Adipocyte (in vitro differentiated cells): ENCODE measurements at regions not wholly inside any gene's neighbourhood (a gene's known extent, or its start where the extent isn't known, plus 50 kb on each side); places are given as distances from the start of the nearest gene placed in this dataset.
"Not testable (repeated sequence)": the region's sequence is repeated elsewhere in the genome, so short reads cannot be mapped to it uniquely, and the experiment has no call there.

ENCODE experiments used
- DNase-seq: peaks from one replicate; pipeline ENCODE4 v3.0.0-alpha.2; 2015; ENCODE audit warnings: low read depth
- H3K27me3 ChIP-seq: replicated peaks from 2 replicates; pipeline ENCODE4 v1.7.0; 2013; ENCODE audit warnings: mild to moderate bottlenecking, low read length, moderate library complexity; ENCODE audit not compliant: control insufficient read depth, insufficient read depth
- H3K36me3 ChIP-seq: 2 replicates; pipeline ENCODE4 v1.7.0; 2013; ENCODE audit warnings: low read length, mild to moderate bottlenecking, moderate library complexity; ENCODE audit not compliant: control insufficient read depth, insufficient read depth, severe bottlenecking
- H3K4me1 ChIP-seq: 2 replicates; pipeline ENCODE4 v1.7.0; 2013; ENCODE audit warnings: mild to moderate bottlenecking, low read length, moderate library complexity; ENCODE audit not compliant: control insufficient read depth, insufficient read depth
- H3K4me3 ChIP-seq: 2 replicates; pipeline ENCODE4 v1.7.0; 2013; ENCODE audit warnings: mild to moderate bottlenecking, low read length, moderate library complexity
- H3K9ac ChIP-seq: 2 replicates; pipeline ENCODE4 v1.7.0; 2013; ENCODE audit warnings: mild to moderate bottlenecking, low read length, moderate library complexity
- H3K9me3 ChIP-seq: 2 replicates; pipeline ENCODE4 v1.7.0; 2013; ENCODE audit warnings: mild to moderate bottlenecking, low read length, moderate library complexity; ENCODE audit not compliant: control insufficient read depth

DNA sequence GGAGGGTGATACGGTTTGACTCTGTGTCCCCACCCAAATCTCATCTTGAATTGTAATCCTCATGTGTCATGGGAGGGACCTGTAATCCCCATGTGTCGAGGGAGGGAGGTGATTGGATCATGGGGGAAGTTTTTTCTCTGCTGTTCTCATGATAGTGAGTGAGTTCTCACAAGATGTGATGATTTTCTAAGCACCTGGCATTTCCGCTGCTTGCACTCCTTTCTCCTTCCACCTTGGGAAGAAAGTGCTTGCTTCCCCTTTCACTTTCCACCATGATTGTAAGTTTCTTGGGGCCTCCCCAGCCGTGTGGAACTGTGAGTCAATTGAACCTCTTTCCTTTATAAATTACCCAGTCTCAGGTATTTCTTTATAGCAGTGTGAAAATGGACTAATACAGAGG is 932.6 kb upstream of the LRATD1 start:
- H3K27me3 ChIP-seq, H3K4me3 ChIP-seq, DNase-seq, H3K36me3 ChIP-seq, H3K9ac ChIP-seq, H3K9me3 ChIP-seq, H3K4me1 ChIP-seq: not testable (repeated sequence)

DNA sequence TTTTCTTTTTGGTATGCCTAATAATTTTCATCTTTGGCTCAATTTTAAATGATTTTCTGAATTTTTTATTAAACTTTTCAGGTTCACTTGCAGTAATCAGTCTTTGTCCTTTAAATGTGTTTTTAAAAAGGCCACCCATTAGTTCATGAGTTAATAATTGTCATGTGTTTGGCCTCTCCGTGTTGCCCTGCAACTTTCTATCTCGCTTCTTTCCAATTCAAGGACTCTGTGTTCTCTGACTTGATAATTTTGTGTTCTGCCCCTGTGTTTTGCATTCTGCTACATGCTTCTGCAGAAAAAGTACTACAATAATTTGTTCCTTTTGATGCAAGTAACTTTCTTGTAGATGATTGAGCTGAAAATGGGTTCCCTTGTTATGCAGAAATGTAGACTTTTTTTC is 921.4 kb upstream of the LRATD1 start:
- no peaks in the 10 kb centered on the region for H3K9me3 ChIP-seq
- H3K27me3 ChIP-seq = no peaks in the 10 kb centered on the region
- H3K4me3 ChIP-seq = no peak overlapping the region
- no peaks in the 10 kb centered on the region for H3K4me1 ChIP-seq
- no peaks in the 10 kb centered on the region for H3K36me3 ChIP-seq
- H3K9ac ChIP-seq = no peak overlapping the region
- DNase-seq = no peak

DNA sequence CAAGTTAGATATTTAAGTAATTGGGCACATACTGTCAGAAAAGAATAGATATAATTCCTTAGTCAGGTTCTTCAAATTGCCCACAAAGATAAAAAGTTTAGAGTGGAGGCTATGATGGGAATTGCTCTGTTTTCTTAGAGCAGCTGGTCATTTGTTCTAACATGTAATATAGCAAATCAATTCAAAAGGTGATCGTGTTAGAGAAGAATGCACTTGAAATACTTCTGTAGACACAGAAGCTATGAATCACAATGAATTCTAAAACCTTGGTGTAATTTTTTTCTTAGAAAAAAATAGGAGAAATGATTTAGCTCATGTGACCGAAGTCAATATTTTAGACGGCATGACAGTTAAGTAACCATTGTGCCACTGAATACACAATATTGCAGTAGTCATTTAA is 918.1 kb upstream of the LRATD1 start:
- Histone ChIP-seq H3K9me3 (no peaks in the 10 kb centered on the region), H3K4me3 (no peak overlapping the region), H3K36me3 (no peaks in the 10 kb centered on the region), H3K27me3 (no peaks in the 10 kb centered on the region), H3K4me1 (no peaks in the 10 kb centered on the region), H3K9ac (no peak overlapping the region)
- no peak for DNase-seq

DNA sequence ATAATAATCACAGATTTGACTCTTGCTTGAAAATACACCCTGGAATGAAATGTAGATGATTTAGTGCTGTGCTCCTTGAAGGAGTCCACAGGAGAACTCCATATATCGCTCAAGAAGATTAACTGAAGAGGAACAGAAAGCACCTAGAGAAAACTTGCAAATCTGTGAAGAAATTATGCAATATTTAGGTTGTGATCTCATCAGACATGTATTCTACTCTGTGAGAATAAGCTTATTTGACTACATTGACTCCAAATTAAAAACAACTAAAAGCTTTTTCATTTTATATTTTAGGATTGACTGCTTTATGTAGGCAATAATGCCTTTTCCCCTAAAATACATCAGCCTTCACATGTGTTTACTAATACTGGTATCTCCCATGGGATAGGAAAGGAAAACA is 906.6 kb upstream of the LRATD1 start:
- H3K4me1 ChIP-seq = no peaks in the 10 kb centered on the region
- no peaks in the 10 kb centered on the region for H3K9me3 ChIP-seq
- H3K36me3 ChIP-seq = no peaks in the 10 kb centered on the region
- H3K27me3 ChIP-seq = no peaks in the 10 kb centered on the region
- H3K9ac ChIP-seq = no peak overlapping the region
- H3K4me3 ChIP-seq = no peak overlapping the region
- peak; percentile 17 for DNase-seq

DNA sequence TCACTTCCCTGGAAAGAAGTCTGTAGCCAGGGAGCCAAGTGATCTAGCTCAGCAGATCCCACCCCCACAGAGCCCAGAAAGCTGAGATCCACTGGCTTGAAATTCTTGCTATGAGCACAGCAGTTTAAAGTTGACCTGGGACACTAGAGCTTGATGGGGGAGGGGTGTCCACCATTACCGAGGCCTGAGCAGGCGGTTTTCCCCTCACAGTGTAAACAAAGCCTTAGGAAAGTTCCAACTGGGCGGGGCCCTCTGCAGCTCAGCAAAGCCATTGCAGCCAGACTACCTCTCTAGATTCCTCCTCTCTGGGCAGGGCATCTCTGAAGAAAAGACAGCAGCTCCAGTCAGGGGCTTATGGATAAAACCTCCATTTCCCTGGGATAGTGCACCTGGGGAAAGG is 887.2 kb upstream of the LRATD1 start:
- no peaks in the 10 kb centered on the region for H3K4me1 ChIP-seq
- H3K27me3 ChIP-seq = no peaks in the 10 kb centered on the region
- H3K9ac ChIP-seq = no peak overlapping the region
- H3K9me3 ChIP-seq = peaks cover 27% of the 10 kb centered on the region
- DNase-seq = peak; percentile 24
- H3K4me3 ChIP-seq = no peak overlapping the region
- H3K36me3 ChIP-seq = no peaks in the 10 kb centered on the region

DNA sequence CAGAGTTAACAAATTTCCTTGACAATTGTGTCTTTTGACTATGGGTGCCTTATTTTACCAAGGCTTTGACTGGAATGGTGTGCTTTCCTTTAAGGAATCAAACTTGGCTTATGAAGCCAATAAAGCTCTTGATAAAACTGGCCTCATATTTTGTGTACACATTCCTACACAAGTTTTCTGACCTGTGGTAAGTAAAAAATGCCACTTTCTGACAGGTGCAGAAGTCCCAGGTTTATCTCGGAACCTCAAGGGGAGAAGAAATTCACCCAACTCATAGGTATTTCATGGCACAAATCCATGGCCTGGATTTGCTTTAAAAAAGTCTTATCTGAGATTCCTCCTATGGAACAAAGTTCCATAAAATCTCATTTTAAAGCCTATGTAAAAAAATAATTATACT is 880.6 kb upstream of the LRATD1 start:
- no peaks in the 10 kb centered on the region for H3K27me3 ChIP-seq
- no peaks in the 10 kb centered on the region for H3K36me3 ChIP-seq
- H3K4me1 ChIP-seq = no peaks in the 10 kb centered on the region
- no peak overlapping the region for H3K4me3 ChIP-seq
- DNase-seq = no peak
- H3K9ac ChIP-seq = no peak overlapping the region
- H3K9me3 ChIP-seq = peaks cover 9% of the 10 kb centered on the region

DNA sequence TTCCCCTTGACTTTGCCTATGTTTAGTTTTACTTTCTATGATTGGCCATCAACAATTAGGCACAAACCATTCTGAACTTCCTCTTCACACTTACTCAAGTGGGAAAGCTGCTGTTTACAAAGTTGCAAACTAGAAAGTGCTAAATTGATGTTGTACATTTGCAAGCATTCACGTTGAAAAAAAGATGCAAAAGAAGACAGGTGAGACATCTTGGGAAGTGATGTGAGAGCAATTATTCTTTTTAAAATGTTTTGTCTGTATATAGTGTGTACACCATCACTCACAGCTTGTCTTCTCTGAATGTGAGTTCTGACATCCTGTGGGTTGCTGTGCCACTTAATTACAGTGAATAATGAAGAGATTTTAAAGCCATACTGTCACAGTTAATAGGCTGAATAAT is 874.1 kb upstream of the LRATD1 start:
- no peak overlapping the region for H3K9ac ChIP-seq
- DNase-seq = no peak
- H3K4me1 ChIP-seq = no peaks in the 10 kb centered on the region
- no peak overlapping the region for H3K4me3 ChIP-seq
- no peaks in the 10 kb centered on the region for H3K36me3 ChIP-seq
- H3K27me3 ChIP-seq = no peaks in the 10 kb centered on the region
- H3K9me3 ChIP-seq = no peaks in the 10 kb centered on the region

DNA sequence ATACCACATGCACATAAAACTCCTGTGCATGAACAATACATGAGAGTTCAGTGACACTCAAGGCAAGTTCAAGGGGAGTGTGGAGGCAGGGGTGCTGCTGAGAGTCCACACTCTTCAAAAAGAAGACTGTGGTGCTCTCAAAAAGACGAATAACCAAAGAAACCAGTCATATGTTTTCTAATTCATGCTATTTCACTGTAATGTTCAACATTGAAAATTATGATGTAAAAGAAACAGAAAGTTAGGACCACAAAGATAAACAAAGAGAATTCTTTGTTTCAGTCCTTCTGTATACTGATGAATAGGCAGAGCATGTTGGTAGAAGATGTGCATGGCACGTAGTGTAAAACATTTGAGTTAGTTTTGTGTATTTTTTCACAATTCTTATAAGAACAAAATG is 864.2 kb upstream of the LRATD1 start:
- H3K36me3 ChIP-seq = no peaks in the 10 kb centered on the region
- H3K9me3 ChIP-seq = no peaks in the 10 kb centered on the region
- no peaks in the 10 kb centered on the region for H3K27me3 ChIP-seq
- DNase-seq = no peak
- no peak overlapping the region for H3K4me3 ChIP-seq
- no peak overlapping the region for H3K9ac ChIP-seq
- H3K4me1 ChIP-seq = no peaks in the 10 kb centered on the region

DNA sequence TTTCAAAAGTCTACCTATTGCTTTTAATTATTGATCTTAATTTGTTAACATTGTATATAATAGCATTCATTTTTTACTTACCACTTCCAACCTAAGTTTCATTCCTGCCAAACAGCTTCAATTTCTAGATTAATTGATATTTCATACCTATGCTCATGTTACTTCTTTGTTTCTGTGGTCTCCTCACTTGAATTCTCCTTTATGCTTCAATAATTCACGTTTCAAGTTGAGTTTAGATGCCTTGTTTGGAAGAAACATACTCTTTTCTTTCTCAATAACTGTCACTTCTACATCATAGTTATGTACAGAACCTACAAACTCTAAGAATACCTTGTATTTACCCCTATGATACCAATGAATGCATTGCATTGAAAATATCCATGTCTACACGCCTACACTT is 862.2 kb upstream of the LRATD1 start:
- H3K9ac ChIP-seq = no peak overlapping the region
- no peaks in the 10 kb centered on the region for H3K27me3 ChIP-seq
- H3K4me1 ChIP-seq = no peaks in the 10 kb centered on the region
- H3K4me3 ChIP-seq = no peak overlapping the region
- no peak for DNase-seq
- H3K36me3 ChIP-seq = no peaks in the 10 kb centered on the region
- H3K9me3 ChIP-seq = no peaks in the 10 kb centered on the region

DNA sequence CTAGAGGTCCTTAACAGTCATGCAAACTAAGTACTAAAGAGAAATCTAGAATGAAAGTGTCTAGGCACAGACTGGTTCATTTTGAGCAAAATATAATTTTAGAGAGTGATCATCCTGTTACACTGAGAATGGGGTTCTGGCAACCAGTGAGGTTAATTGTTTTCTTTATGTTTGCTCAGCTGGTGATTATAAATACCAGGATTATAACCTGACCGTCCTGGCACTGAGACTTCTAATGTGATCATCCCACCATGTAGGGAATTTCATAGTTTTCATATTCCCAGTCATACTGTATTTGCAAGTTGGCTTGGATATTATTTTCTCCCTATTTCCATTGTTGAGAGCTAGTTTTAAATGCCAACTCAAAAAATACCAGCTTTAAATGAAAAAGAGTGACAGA is 852.5 kb upstream of the LRATD1 start:
- no peak for DNase-seq
- Histone ChIP-seq H3K4me1 (no peaks in the 10 kb centered on the region), H3K27me3 (no peaks in the 10 kb centered on the region), H3K4me3 (no peak overlapping the region), H3K36me3 (no peaks in the 10 kb centered on the region), H3K9me3 (peaks cover 7% of the 10 kb centered on the region), H3K9ac (no peak overlapping the region)

DNA sequence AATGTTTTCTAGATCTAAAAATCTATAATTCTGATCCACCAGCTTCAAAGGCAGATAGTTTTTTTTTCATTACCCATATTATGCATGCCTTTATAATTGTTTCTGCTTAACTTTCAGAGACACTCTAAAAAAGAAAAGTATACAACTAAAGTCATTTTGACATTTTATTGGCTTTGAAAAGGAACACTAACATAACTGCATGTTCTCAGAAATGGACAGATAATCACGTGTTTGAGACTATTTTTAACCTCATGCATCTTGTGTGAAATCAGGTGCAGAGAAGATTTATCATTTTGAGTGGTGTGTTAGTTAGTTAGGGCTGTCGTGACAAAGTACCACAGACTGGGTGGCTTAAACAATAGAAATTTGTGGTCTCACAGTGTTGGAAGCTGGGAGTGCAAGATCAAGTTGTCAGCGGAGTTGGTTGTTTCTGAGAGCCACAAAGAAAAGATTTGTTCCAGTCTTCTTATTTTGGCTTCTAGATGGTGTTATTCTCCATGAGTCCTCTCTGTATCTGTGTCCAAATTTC is 841.4 kb upstream of the LRATD1 start:
- H3K9me3 ChIP-seq = no peaks in the 10 kb centered on the region
- H3K27me3 ChIP-seq = no peaks in the 10 kb centered on the region
- H3K4me1 ChIP-seq = no peaks in the 10 kb centered on the region
- no peak for DNase-seq
- H3K36me3 ChIP-seq = no peaks in the 10 kb centered on the region
- H3K9ac ChIP-seq = no peak overlapping the region
- H3K4me3 ChIP-seq = no peak overlapping the region

DNA sequence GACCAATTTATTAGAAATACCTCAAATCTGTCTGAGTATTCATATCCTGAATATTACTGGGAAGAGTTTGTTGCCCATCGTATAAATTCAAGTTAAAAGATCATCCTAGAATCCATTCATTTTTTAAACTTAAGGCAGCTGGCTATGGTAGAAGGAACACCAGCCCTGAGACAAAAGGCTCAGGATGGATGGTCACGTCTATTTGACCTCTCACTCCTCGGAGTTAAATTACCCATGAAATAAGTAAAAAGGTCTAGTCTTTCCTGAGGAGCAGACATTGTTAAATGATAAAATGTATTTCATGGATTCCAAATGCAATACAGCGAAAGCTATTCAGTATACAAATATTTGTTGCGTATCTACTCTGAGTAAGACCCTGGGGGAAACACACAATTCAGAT is 826.0 kb upstream of the LRATD1 start:
- Histone ChIP-seq H3K4me3 (no peak overlapping the region), H3K4me1 (no peaks in the 10 kb centered on the region), H3K36me3 (no peaks in the 10 kb centered on the region), H3K27me3 (no peaks in the 10 kb centered on the region), H3K9me3 (no peaks in the 10 kb centered on the region), H3K9ac (no peak overlapping the region)
- DNase-seq = no peak
